RWPE2 (cell line): ENCODE measurements at regions not wholly inside any gene's neighbourhood (a gene's known extent, or its start where the extent isn't known, plus 50 kb on each side); places are given as distances from the start of the nearest gene placed in this dataset.
"Not testable (repeated sequence)": the region's sequence is repeated elsewhere in the genome, so short reads cannot be mapped to it uniquely, and the experiment has no call there.

Experiments used
- ATAC-seq: fragments of 200-7000 bp; cut with Tn5 transposase; 3 replicates; pipeline ENCODE4 v1.9.1; 2021; ENCODE audit warnings: low read depth
- DNase-seq: peaks from one replicate; pipeline ENCODE4 v3.0.0-alpha.2; 2020; ENCODE audit warnings: low spot score
- H3K27ac ChIP-seq: fragments of 450-650 bp; 2 replicates; pipeline ENCODE4 v1.5.1; 2017; ENCODE audit warnings: mild to moderate bottlenecking; ENCODE audit not compliant: poor library complexity, severe bottlenecking
- H3K27me3 ChIP-seq: fragments of 250-450 bp; sonication (Bioruptor Pico); 2 replicates; pipeline ENCODE4 v1.5.1; 2021; ENCODE audit warnings: mild to moderate bottlenecking, moderate library complexity; ENCODE audit not compliant: insufficient read depth, poor library complexity, severe bottlenecking
- H3K36me3 ChIP-seq: fragments of 250-450 bp; sonication (Bioruptor Pico); 2 replicates; pipeline ENCODE4 v1.5.1; 2020; ENCODE audit warnings: low read depth, mild to moderate bottlenecking, moderate library complexity
- H3K4me1 ChIP-seq: fragments of 250-450 bp; sonication (Bioruptor Pico); 2 replicates; pipeline ENCODE4 v1.5.1; 2021; ENCODE audit warnings: mild to moderate bottlenecking, moderate library complexity; ENCODE audit not compliant: insufficient read depth, poor library complexity, severe bottlenecking
- H3K4me3 ChIP-seq: fragments of 250-450 bp; sonication (Bioruptor Pico); 2 replicates; pipeline ENCODE4 v1.5.1; 2021; ENCODE audit warnings: mild to moderate bottlenecking, moderate library complexity; ENCODE audit not compliant: severe bottlenecking
- H3K9me3 ChIP-seq: fragments of 250-450 bp; sonication (Bioruptor Pico); 2 replicates; pipeline ENCODE4 v1.5.1; 2021; ENCODE audit warnings: mild to moderate bottlenecking, moderate library complexity; ENCODE audit not compliant: severe bottlenecking
- TF ChIP-seq, protein P1 (sequence below): fragments of 450-650 bp; IDR thresholded peaks from one replicate; pipeline ENCODE4 v1.5.1; 2017; ENCODE audit warnings: mild to moderate bottlenecking, moderate library complexity; ENCODE audit not compliant: poor library complexity, severe bottlenecking

DNA sequence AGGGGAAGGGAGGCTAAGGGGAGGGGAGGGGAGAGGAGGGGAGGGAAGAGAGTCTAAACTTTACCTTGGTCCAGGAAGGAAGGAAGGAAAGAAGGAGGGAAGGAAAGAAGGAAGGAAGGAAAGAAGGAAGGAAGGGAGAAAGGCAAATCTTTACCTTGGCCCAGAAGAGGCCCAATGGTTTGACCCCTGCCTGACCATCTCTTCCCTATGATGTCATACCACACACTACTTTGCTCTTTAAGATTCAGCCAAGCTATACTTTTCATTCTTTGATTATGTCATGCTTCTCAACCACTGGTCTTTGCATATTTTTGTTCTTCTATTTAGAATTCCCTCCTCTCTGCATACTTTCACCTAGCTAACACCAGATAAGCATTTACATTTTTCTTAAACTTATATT lies 1077.5 kb downstream of the PCDH9 start:
- Histone ChIP-seq H3K27me3 (no peaks in the 10 kb centered on the region), H3K36me3 (no peaks in the 10 kb centered on the region), H3K9me3 (no peaks in the 10 kb centered on the region), H3K27ac (no peak overlapping the region), H3K4me3 (no peak overlapping the region), H3K4me1 (no peaks in the 10 kb centered on the region)
- TF ChIP-seq, protein P1, sequence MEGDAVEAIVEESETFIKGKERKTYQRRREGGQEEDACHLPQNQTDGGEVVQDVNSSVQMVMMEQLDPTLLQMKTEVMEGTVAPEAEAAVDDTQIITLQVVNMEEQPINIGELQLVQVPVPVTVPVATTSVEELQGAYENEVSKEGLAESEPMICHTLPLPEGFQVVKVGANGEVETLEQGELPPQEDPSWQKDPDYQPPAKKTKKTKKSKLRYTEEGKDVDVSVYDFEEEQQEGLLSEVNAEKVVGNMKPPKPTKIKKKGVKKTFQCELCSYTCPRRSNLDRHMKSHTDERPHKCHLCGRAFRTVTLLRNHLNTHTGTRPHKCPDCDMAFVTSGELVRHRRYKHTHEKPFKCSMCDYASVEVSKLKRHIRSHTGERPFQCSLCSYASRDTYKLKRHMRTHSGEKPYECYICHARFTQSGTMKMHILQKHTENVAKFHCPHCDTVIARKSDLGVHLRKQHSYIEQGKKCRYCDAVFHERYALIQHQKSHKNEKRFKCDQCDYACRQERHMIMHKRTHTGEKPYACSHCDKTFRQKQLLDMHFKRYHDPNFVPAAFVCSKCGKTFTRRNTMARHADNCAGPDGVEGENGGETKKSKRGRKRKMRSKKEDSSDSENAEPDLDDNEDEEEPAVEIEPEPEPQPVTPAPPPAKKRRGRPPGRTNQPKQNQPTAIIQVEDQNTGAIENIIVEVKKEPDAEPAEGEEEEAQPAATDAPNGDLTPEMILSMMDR: no peak
- DNase-seq (no peak), ATAC-seq (no peak)

DNA sequence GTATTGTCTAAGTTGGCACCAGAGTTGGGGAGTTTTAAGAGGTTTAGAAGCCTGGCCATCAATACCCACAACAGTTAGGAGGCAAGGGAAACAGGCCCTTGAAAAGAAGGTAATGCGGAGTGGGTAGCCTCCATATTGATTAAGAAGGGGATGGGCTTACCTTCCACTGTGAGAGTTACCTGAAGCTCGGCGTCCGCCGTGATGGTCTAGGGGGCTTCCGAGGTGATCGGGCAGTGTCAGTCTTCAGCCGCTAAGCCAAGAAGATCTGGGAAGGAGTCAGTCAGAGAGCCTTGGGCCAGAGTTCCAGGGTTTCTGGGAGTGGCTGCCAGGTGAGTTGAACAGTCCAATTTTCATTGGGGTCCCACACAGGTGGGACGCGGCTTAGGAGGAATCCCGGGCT lies 1085.8 kb downstream of the PCDH9 start:
- DNase-seq, H3K27ac ChIP-seq, H3K4me1 ChIP-seq, H3K36me3 ChIP-seq, ATAC-seq, H3K27me3 ChIP-seq, H3K4me3 ChIP-seq, H3K9me3 ChIP-seq: not testable (repeated sequence)

GRCh38 chr13:66139701-66140100 lies 1090.4 kb downstream of the PCDH9 start:
- Histone ChIP-seq H3K27ac (no peak overlapping the region), H3K27me3 (no peaks in the 10 kb centered on the region), H3K9me3 (no peaks in the 10 kb centered on the region), H3K4me3 (no peak overlapping the region), H3K4me1 (no peaks in the 10 kb centered on the region), H3K36me3 (no peaks in the 10 kb centered on the region)
- no peak for DNase-seq
- no peak for ATAC-seq
- TF ChIP-seq, protein P1: no peak

DNA sequence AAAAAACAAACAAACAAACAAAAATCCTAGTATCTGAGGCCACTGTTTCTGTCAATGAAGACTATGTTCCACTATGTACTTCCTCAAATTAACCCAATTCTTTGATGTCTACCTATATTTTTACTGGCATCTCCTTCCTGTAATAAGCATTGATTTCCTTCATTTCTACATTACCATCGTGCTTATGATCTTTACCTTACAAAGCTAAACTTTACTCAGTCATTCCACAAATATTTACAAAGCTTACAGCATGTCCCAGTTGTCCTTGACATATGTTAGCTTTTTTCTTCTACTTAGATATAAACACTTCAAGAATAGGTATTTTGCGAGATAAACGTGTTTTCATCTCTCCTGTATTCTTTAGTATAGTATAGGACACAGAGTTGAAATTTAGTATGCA lies 1090.9 kb downstream of the PCDH9 start:
- TF ChIP-seq, protein P1: no peak
- Histone ChIP-seq H3K27ac (no peak overlapping the region), H3K27me3 (no peaks in the 10 kb centered on the region), H3K9me3 (no peaks in the 10 kb centered on the region), H3K4me3 (no peak overlapping the region), H3K36me3 (no peaks in the 10 kb centered on the region), H3K4me1 (no peaks in the 10 kb centered on the region)
- ATAC-seq (no peak), DNase-seq (no peak)

DNA sequence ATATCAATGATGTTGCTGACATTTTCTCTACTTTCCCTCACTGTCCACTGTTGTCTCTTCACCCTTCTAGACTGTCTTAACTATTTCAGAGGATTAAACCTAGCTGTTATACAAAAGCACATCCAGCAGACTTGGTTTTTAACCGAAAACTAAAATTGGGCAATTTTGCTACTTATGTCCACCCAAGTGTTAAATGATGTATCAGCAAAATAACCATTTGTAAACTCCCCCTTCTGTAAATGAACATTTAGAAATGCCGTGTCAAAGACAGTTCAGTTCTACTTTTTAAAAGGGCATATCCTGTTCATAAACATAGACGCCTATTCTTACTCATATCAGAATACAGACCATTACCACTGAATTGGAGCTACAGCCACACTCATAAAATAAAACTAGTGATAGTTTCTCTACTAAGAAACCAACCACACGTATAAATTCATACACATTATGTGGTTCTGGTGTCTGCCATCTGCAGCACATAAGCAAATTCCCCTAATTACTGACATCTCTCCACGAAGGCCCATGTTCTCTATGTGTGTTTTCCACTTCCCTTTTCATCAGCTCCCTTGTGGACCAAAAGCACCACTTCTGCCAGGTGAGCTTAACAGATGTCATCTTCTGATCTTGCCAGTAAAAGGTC lies 1091.8 kb downstream of the PCDH9 start:
- no peaks in the 10 kb centered on the region for H3K4me1 ChIP-seq
- no peak overlapping the region for H3K4me3 ChIP-seq
- no peaks in the 10 kb centered on the region for H3K9me3 ChIP-seq
- no peaks in the 10 kb centered on the region for H3K27me3 ChIP-seq
- no peak for DNase-seq
- ATAC-seq: no peak
- no peaks in the 10 kb centered on the region for H3K36me3 ChIP-seq
- TF ChIP-seq, protein P1: no peak
- no peak overlapping the region for H3K27ac ChIP-seq
